ENCODE measurements at regions not wholly inside any gene's neighbourhood (a gene's known extent, or its start where the extent isn't known, plus 50 kb on each side); places are given as distances from the start of the nearest gene placed in this dataset.

- no peaks in the 10 kb centered on the region for H3K9me3 Mint-ChIP-seq
- H3K4me1 Mint-ChIP-seq (ENCODE audit: low read depth), result no peaks in the 10 kb centered on the region
- H3K27me3 Mint-ChIP-seq (ENCODE audit: insufficient read depth), result peaks cover 2% of the 10 kb centered on the region
- no peak overlapping the region for H3K4me3 Mint-ChIP-seq
- H3K27ac Mint-ChIP-seq, result no peak overlapping the region
- DNase-seq (ENCODE audit: low spot score), result no peak
- intact Hi-C loops (cut with micrococcal nuclease), result no loop called here
- H3K36me3 Mint-ChIP-seq (ENCODE audit: low read depth), result no peaks in the 10 kb centered on the region
Measured at GRCh38 chr5:71932131-71932654, 175.1 kb upstream of the MAP1B start.

- H3K4me1 Mint-ChIP-seq (ENCODE audit: low read depth), result no peaks in the 10 kb centered on the region
- H3K4me3 Mint-ChIP-seq, result no peak overlapping the region
- no peaks in the 10 kb centered on the region for H3K9me3 Mint-ChIP-seq
- no peak for DNase-seq (ENCODE audit: low spot score)
- intact Hi-C loops (cut with micrococcal nuclease), result no loop called here
- peaks cover 2% of the 10 kb centered on the region for H3K27me3 Mint-ChIP-seq (ENCODE audit: insufficient read depth)
- no peaks in the 10 kb centered on the region for H3K36me3 Mint-ChIP-seq (ENCODE audit: low read depth)
- H3K27ac Mint-ChIP-seq, result no peak overlapping the region
Measured at GRCh38 chr5:71932655-71933338, 174.5 kb upstream of the MAP1B start.

GRCh38 chr5:71934322-71934721 is 173.0 kb upstream of the MAP1B start:
- H3K27me3 Mint-ChIP-seq (ENCODE audit: insufficient read depth), result peaks cover 2% of the 10 kb centered on the region
- no peaks in the 10 kb centered on the region for H3K4me1 Mint-ChIP-seq (ENCODE audit: low read depth)
- DNase-seq (ENCODE audit: low spot score), result no peak
- H3K36me3 Mint-ChIP-seq (ENCODE audit: low read depth), result no peaks in the 10 kb centered on the region
- H3K9me3 Mint-ChIP-seq, result no peaks in the 10 kb centered on the region
- intact Hi-C loops (cut with micrococcal nuclease), result no loop called here
- no peak overlapping the region for H3K27ac Mint-ChIP-seq
- H3K4me3 Mint-ChIP-seq, result no peak overlapping the region

- intact Hi-C loops (cut with micrococcal nuclease), result no loop called here
- Mint-ChIP-seq H3K36me3 (ENCODE audit: low read depth) (no peaks in the 10 kb centered on the region), H3K27me3 (ENCODE audit: insufficient read depth) (peaks cover 1% of the 10 kb centered on the region), H3K27ac (no peak overlapping the region), H3K4me3 (no peak overlapping the region), H3K9me3 (no peaks in the 10 kb centered on the region), H3K4me1 (ENCODE audit: low read depth) (no peaks in the 10 kb centered on the region)
- no peak for DNase-seq (ENCODE audit: low spot score)
Measured at GRCh38 chr5:71937921-71938698, 169.2 kb upstream of the MAP1B start.

- Mint-ChIP-seq H3K4me3 (no peak overlapping the region), H3K27ac (no peak overlapping the region), H3K36me3 (ENCODE audit: low read depth) (no peaks in the 10 kb centered on the region), H3K9me3 (no peaks in the 10 kb centered on the region), H3K4me1 (ENCODE audit: low read depth) (no peaks in the 10 kb centered on the region), H3K27me3 (ENCODE audit: insufficient read depth) (peaks cover 1% of the 10 kb centered on the region)
- DNase-seq (ENCODE audit: low spot score), result no peak
- intact Hi-C loops (cut with micrococcal nuclease), result no loop called here
Measured at GRCh38 chr5:71938895-71939294, 168.4 kb upstream of the MAP1B start.

GRCh38 chr5:71939452-71940230 is 167.6 kb upstream of the MAP1B start:
- H3K4me1 Mint-ChIP-seq (ENCODE audit: low read depth), result no peaks in the 10 kb centered on the region
- no peaks in the 10 kb centered on the region for H3K36me3 Mint-ChIP-seq (ENCODE audit: low read depth)
- peaks cover 1% of the 10 kb centered on the region for H3K27me3 Mint-ChIP-seq (ENCODE audit: insufficient read depth)
- H3K4me3 Mint-ChIP-seq, result no peak overlapping the region
- no peak for DNase-seq (ENCODE audit: low spot score)
- H3K27ac Mint-ChIP-seq, result no peak overlapping the region
- no peaks in the 10 kb centered on the region for H3K9me3 Mint-ChIP-seq
- intact Hi-C loops (cut with micrococcal nuclease), result no loop called here

- peaks cover 1% of the 10 kb centered on the region for H3K27me3 Mint-ChIP-seq (ENCODE audit: insufficient read depth)
- H3K4me3 Mint-ChIP-seq, result no peak overlapping the region
- intact Hi-C loops (cut with micrococcal nuclease), result no loop called here
- H3K36me3 Mint-ChIP-seq (ENCODE audit: low read depth), result no peaks in the 10 kb centered on the region
- H3K9me3 Mint-ChIP-seq, result no peaks in the 10 kb centered on the region
- no peaks in the 10 kb centered on the region for H3K4me1 Mint-ChIP-seq (ENCODE audit: low read depth)
- DNase-seq (ENCODE audit: low spot score), result no peak
- H3K27ac Mint-ChIP-seq, result no peak overlapping the region
Measured at GRCh38 chr5:71943874-71944273, 163.4 kb upstream of the MAP1B start.

GRCh38 chr5:71945436-71945835 is 161.8 kb upstream of the MAP1B start:
- Mint-ChIP-seq H3K4me3 (no peak overlapping the region), H3K27me3 (ENCODE audit: insufficient read depth) (peaks cover 1% of the 10 kb centered on the region), H3K4me1 (ENCODE audit: low read depth) (no peaks in the 10 kb centered on the region), H3K27ac (no peak overlapping the region), H3K9me3 (no peaks in the 10 kb centered on the region), H3K36me3 (ENCODE audit: low read depth) (no peaks in the 10 kb centered on the region)
- intact Hi-C loops (cut with micrococcal nuclease), result no loop called here
- DNase-seq (ENCODE audit: low spot score), result no peak

GRCh38 chr5:71946343-71947030 is 160.8 kb upstream of the MAP1B start:
- Mint-ChIP-seq H3K27ac (no peak overlapping the region), H3K27me3 (ENCODE audit: insufficient read depth) (peaks cover 1% of the 10 kb centered on the region), H3K4me1 (ENCODE audit: low read depth) (no peaks in the 10 kb centered on the region), H3K36me3 (ENCODE audit: low read depth) (no peaks in the 10 kb centered on the region), H3K4me3 (no peak overlapping the region), H3K9me3 (no peaks in the 10 kb centered on the region)
- no peak for DNase-seq (ENCODE audit: low spot score)
- intact Hi-C loops (cut with micrococcal nuclease), result no loop called here

- no peaks in the 10 kb centered on the region for H3K4me1 Mint-ChIP-seq (ENCODE audit: low read depth)
Measured at GRCh38 chr5:71948206-71948605, 159.1 kb upstream of the MAP1B start.

GRCh38 chr5:71949772-71950171 is 157.5 kb upstream of the MAP1B start:
- Mint-ChIP-seq H3K36me3 (ENCODE audit: low read depth) (no peaks in the 10 kb centered on the region), H3K4me3 (no peak overlapping the region), H3K9me3 (no peaks in the 10 kb centered on the region), H3K4me1 (ENCODE audit: low read depth) (no peaks in the 10 kb centered on the region), H3K27ac (no peak overlapping the region), H3K27me3 (ENCODE audit: insufficient read depth) (no peaks in the 10 kb centered on the region)
- no peak for DNase-seq (ENCODE audit: low spot score)
- intact Hi-C loops (cut with micrococcal nuclease), result no loop called here

More at GRCh38 chr5:71948206-71948605, 159.1 kb upstream of the MAP1B start:
- Mint-ChIP-seq H3K9me3 (no peaks in the 10 kb centered on the region), H3K36me3 (ENCODE audit: low read depth) (no peaks in the 10 kb centered on the region), H3K27ac (no peak overlapping the region), H3K27me3 (ENCODE audit: insufficient read depth) (no peaks in the 10 kb centered on the region), H3K4me3 (no peak overlapping the region)
- intact Hi-C loops (cut with micrococcal nuclease), result no loop called here
- DNase-seq (ENCODE audit: low spot score), result no peak

GRCh38 chr5:71953866-71954265 is 153.4 kb upstream of the MAP1B start:
- intact Hi-C loops (cut with micrococcal nuclease), result no loop called here
- no peaks in the 10 kb centered on the region for H3K27me3 Mint-ChIP-seq (ENCODE audit: insufficient read depth)
- no peaks in the 10 kb centered on the region for H3K36me3 Mint-ChIP-seq (ENCODE audit: low read depth)

More at GRCh38 chr5:71953866-71954265, 153.4 kb upstream of the MAP1B start:
- Mint-ChIP-seq H3K27ac (no peak overlapping the region), H3K9me3 (no peaks in the 10 kb centered on the region), H3K4me3 (no peak overlapping the region), H3K4me1 (ENCODE audit: low read depth) (no peaks in the 10 kb centered on the region)
- no peak for DNase-seq (ENCODE audit: low spot score)
